ENCODE measurements at regions not wholly inside any gene's neighbourhood (a gene's known extent, or its start where the extent isn't known, plus 50 kb on each side); places are given as distances from the start of the nearest gene placed in this dataset.

DNA sequence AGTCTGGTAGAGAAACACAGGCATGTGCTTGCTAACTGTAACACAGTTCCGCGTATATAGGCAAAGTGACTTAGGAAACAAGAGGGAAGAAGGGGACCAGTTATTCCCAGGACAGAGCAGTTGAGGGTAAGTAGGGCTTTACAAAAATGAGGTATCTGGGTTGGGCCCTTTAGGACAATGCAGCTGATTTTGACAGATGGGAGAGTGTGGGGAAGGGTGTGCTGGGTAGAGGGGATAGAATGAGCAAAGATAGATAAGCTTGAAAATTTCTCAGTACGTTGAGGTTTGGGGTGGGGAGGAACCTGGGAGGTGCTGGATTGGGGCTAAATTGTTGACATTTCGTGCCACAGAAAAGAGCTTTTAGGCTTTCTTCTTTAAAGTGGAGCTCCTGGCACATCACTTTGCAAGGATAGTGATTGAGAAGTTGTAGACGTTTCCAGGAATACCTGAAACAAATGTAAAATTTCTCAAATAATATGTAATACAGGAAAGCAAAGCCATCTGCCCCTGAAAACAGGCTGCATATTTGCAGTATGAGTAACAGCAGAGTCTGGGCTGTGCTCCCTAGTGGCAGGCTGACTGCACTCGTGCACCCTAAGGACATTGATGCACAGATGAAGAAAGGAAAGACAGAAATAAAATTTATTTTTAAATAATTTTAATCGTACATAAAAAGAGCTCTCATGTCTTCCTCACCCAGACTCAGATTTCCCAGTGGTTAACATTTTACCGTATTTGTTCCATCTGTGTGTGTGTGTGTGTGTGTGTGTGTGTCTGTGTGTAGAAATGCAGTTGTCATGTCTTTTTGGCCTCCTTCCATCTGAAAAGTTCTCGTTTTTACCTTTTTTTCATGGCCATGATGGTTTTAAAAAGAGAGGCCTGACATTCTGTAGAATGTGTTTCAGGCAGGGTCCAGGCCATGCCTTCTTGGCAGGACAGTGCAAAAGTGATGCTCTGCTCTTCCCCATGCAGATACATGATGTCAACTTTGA is 144.9 kb upstream of the DMRT1 start:
- no peak overlapping the region for H3K27ac ChIP-seq
- TF ChIP-seq, protein P1, sequence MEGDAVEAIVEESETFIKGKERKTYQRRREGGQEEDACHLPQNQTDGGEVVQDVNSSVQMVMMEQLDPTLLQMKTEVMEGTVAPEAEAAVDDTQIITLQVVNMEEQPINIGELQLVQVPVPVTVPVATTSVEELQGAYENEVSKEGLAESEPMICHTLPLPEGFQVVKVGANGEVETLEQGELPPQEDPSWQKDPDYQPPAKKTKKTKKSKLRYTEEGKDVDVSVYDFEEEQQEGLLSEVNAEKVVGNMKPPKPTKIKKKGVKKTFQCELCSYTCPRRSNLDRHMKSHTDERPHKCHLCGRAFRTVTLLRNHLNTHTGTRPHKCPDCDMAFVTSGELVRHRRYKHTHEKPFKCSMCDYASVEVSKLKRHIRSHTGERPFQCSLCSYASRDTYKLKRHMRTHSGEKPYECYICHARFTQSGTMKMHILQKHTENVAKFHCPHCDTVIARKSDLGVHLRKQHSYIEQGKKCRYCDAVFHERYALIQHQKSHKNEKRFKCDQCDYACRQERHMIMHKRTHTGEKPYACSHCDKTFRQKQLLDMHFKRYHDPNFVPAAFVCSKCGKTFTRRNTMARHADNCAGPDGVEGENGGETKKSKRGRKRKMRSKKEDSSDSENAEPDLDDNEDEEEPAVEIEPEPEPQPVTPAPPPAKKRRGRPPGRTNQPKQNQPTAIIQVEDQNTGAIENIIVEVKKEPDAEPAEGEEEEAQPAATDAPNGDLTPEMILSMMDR (IDR thresholded peaks at IDR 0.05): no peak
- TF ChIP-seq ZFX (IDR thresholded peaks at IDR 0.05; ENCODE audit: borderline replicate concordance): no peak

DNA sequence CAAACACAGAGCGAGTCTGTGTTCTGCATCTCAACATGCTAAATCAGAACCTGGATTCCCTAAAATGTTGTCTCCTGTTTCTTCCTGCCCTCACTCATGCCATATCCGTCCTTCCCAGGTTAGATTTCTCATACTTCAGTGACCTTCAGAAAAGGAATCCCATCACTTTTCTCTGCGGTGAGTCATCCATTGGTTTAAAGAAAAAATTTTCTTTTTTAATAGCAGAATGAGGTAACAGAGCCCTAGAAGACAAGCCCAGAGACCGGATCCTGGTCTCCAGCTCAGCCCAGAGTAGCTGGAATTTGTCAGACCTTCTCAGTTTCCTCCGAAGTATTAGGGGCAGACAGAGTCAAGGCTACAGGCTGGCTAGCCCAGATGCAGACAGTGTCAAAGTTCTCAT is 143.2 kb upstream of the DMRT1 start:
- H3K27ac ChIP-seq: no peak overlapping the region
- TF ChIP-seq ZFX (IDR thresholded peaks at IDR 0.05; ENCODE audit: borderline replicate concordance): no peak
- TF ChIP-seq, protein P1 (IDR thresholded peaks at IDR 0.05): no peak

DNA sequence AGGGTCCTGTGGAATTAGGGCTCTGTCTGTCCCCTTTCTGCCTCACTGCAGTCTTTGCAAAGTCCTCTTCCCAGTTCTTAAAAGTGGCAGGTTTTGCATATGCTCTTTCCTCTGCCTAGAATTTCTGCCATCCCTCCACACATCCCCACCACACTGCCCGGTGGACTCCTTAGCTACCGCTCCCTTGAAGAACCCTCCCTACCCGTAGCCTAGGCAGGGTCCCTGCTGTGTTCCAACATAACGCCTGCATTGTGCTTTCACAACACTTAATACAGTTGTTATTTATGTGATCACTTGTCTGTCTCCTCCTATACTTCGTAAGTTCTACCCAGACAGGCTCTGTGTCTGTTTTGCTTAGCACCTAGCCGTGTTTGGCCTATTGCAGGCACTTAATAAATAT is 142.5 kb upstream of the DMRT1 start:
- H3K27ac ChIP-seq: no peak overlapping the region
- TF ChIP-seq ZFX (IDR thresholded peaks at IDR 0.05; ENCODE audit: borderline replicate concordance): no peak
- TF ChIP-seq, protein P1 (IDR thresholded peaks at IDR 0.05): no peak

DNA sequence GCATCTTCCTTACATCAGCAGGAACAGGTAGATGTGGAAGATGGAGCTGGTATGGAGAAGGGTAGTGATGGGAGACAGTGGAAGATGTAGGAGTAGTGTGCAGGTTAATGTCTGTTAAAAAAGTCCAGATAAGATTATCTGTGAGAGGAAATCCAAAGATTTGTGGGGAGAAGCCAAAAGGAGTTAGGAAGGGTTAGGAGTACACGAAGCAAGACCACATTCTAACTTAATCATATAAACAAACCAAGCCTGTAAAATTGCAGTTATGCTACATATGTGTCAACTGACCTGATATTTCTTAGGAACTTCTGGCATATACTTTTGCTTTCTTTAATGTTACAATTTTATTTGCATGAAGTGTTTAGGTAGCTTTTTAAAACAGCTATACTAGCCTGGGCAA is 142.1 kb upstream of the DMRT1 start:
- TF ChIP-seq, protein P1 (IDR thresholded peaks at IDR 0.05): no peak
- no peak for TF ChIP-seq ZFX (IDR thresholded peaks at IDR 0.05; ENCODE audit: borderline replicate concordance)
- no peak overlapping the region for H3K27ac ChIP-seq

DNA sequence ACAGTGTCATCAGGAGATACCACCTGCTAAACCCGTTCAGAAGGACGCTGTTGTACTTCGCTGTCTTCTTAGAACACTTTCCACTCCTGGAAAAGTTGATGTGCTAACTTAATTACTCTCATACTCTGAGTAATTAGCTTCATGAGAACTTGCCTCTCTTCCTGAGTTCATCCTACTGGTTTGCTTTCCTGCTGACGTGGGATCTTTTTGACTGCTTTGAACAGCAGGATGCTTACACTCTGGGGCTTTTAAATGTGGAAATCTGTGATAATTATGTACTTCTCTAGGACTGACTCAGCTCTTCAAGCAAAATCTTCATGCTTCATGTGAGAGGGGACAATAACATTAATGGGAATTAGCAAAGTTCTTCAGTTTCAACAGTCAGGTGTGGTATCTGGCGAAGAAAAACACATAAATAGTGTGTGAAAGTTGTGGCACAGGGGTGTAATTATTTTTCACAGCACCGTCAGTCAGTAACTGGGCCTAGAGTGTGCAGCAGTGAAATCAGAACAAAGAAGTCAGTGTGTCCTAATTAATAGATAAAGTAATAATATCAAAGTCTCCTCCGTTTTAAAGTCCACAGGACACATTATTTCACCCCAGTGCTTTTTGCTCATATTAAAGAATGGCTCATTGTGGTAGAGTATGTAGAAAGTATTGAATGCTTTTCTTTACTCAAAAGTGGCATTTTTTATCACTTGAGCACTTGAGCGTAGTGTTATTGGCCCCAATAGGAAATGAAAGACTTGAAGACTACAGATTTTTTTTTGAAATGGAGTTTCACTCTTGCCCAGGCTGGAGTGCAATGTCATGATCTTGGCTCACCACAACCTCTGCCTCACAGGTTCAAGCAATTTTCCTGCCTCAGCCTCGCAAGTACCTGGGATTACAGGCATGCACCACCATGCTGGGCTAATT is 140.9 kb upstream of the DMRT1 start:
- no peak overlapping the region for H3K27ac ChIP-seq
- no peak for TF ChIP-seq ZFX (IDR thresholded peaks at IDR 0.05; ENCODE audit: borderline replicate concordance)
- TF ChIP-seq, protein P1 (IDR thresholded peaks at IDR 0.05): no peak

DNA sequence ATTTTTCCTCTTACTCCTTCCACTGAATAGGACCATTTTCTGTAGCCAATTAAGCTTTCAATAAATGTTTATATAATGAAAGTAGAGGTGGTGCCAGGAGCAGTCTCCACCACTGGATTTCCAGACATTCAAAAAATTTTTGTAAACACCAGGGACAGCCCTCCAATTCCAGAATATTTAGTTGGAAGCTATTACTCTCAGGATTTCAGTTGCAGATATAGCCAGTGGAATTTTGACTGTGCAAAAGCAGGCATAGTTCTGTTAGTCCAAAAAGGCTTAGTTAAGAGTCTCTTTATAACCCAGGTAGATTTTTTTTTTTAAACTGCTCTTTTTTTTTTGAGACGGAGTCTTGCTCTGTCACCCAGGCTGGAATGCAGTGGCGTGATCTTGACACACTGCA is 138.1 kb upstream of the DMRT1 start:
- no peak overlapping the region for H3K27ac ChIP-seq
- TF ChIP-seq ZFX (IDR thresholded peaks at IDR 0.05; ENCODE audit: borderline replicate concordance): no peak
- TF ChIP-seq, protein P1 (IDR thresholded peaks at IDR 0.05): no peak

Data from 22Rv1 (cell line).